LoVo (cell line): ENCODE measurements at regions not wholly inside any gene's neighbourhood (a gene's known extent, or its start where the extent isn't known, plus 50 kb on each side); places are given as distances from the start of the nearest gene placed in this dataset.
"Not testable (repeated sequence)": the region's sequence is repeated elsewhere in the genome, so short reads cannot be mapped to it uniquely, and the experiment has no call there.

ENCODE experiments used
- DNase-seq: peaks from one replicate; pipeline ENCODE4 v3.0.0-alpha.2; 2016; ENCODE audit warnings: low spot score

DNA sequence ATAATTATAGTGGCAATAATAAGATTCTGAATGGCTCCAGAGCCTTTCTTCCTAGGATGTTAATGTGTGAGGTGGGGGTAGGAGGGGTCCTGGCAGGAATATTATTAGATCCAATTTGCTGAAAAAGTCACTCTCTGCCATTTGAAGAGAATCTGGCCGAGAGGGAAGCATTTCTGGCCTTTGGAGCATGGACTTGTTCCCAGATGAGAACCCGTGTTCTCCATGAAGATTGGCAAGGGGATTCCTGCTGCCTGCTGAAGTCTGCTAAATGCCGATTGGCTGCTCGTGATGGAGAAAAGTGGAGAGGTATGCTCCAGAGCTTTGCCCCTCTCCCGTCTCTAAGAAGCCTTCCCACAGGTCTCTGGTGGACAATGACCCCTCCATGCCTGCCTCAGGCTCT lies 135.6 kb downstream of the TRIM43 start:
- DNase-seq: not testable (repeated sequence)

DNA sequence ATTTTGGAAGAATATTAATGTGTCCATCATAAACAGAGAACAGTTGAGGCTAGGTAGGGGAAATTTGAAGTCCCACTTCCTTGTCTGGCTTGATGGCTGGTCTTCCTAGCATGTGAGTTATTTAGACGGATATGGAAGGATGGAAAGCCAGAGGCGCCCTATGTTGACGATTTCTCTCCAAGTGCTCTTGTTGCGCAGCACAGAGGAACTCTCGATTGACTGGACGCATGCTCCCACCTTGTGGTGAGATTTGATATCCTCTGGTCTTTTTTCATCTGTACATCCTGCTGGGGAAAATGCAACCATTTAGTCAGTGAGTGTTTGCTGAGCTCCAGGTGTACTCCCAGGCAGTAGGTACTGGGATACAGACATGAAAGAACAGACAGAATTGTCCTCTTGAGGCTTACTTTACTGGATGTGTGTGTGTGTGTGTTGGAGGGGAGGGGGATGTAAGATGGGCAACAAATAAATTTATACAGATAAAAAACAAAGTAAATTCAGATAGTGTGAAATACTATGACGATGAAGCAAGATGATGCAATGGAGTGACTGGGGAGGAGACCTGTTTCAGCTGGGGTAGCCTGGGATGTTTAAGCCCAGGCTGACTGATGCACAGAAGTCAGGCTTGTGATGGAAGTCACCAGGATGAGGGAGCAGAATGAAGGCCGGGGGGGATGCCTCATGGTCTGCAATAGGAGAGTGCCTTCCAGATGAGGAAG lies 137.2 kb downstream of the TRIM43 start:
- peak; percentile 54 for DNase-seq

DNA sequence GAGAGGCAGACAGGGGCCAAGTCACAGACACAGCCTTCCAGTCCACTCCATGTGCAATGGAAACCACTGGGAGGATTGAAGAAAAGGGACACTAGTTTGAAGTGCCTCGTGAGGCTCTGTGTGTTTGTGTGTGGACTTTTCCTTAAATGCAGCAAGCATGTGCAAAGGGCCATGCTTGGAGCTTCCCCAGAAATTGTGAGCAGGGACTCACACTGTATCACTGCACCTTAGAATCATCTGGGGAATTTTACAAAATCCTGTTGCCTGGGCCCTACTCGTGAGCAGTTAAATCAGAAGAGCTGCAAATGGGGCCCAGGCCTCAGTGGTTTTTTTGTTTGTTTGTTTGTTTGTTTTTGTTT lies 137.8 kb downstream of the TRIM43 start:
- no peak for DNase-seq

DNA sequence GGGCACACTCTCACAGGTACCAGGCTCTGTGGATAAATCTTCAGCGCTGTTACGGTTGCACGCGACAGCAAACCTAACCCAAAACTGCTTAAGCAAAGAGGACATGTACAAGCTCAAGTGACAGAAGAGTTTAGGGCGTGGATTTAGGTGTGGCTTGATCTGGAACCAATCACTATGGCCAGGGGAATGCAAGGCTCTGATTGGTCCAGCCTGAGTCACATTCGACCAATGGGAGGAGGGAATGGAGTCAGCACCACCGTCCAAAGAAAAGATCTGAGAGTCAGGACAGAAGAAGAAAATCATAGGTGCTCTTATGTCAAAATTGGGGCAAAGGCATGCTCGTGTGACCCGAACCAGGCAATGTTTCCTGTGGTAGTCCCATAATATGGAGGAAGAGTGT lies 139.0 kb downstream of the TRIM43 start:
- DNase-seq: no peak

DNA sequence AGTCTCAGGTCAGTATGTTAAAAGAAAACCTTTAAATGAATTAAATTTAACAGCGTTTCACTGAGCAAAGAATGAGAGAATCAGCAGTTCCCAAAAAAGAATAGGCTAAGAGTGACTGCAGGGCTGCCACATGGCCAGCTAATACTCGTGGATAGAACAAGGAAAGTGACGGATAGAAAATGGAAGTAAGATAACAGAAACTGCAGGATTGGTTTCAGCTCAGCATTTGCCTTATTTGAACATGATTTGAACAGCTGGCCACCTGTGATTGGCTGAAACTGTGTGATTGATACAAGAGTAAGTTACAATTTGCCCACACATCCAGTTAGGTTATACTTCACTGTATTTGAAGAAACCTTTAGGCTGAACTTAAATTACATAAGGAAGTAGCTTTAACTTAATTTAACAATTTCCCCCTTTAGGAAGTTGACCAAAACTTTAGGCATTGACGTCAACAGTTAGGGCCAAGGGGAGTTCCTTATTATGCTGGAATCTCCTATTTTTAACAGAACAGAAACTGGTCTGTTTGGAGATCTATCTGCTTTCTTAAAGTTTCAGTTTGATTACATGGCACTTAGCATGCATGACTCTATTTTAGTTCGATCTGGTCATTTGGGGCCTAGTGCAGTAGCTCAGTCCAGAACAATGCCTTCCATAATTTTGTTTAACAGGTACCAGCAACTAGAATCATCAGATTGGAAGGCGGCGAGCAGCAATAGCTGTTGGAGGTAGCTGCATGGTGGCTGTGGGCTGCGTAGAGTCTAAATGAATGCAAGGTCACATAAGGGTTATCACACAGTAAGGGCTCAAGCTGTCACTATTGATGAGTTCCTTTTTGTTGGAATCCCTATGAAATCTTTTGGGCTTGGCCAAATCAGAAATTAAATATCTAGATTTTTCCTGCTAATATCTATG lies 143.4 kb downstream of the TRIM43 start:
- DNase-seq: no peak

DNA sequence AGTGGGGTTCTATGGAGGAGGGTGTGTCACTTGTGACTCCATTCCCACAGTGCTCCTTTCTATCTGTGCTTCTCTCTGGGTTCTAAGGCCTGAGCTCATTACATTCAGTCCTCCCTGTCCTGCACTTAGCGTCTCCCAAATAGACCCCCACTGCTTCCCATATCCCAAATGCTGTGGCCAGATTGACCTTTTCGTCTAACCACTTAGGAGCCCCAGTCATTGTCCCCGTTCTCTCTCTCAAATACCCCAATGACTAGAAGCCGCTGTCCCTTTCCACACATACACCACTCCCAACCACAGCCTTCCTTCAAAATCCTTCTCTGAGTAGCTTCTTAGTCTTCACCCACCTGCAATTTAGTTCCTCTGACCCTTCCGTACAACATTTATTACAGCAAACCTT lies 146.5 kb downstream of the TRIM43 start:
- DNase-seq: no peak

DNA sequence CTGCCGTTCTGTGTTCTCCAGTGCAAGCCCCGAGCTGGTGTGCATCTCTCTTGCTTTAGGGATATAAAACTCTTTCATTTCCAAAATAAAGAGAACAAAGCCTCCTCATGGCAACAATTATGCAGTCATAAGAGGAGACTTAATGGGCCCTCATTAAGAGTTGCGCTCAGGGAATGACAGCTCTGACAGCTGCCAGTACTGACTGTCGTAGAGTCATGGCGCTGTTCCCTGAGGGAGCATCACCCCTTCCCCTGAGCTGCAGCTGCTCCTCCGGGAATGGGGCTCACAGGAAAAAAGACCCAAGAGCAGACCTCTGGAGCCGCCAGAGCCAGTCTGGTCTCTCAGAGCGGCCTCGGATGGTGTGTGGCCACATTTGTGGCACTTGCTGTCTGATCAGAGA lies 160.3 kb downstream of the TRIM43 start:
- not testable (repeated sequence) for DNase-seq

DNA sequence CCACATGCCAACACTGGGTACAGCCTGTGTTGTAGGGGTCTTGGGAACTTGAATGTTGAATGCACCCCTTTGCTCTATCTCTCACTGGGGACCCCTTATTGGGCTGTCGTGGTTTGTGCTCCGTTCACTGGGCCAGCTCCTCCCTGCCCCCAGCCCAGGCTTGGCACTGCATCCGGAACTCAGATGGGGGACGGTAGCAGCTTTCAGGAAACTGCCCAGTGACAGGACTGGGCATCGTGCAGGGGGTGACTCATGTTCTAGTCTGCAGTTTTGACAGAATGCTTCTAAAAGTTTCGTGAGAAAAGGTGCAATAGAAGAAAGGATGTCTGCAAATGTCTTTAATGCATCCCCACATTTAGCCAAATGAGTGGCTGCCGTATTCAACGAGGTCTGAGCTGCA lies 162.0 kb downstream of the TRIM43 start:
- DNase-seq: not testable (repeated sequence)

DNA sequence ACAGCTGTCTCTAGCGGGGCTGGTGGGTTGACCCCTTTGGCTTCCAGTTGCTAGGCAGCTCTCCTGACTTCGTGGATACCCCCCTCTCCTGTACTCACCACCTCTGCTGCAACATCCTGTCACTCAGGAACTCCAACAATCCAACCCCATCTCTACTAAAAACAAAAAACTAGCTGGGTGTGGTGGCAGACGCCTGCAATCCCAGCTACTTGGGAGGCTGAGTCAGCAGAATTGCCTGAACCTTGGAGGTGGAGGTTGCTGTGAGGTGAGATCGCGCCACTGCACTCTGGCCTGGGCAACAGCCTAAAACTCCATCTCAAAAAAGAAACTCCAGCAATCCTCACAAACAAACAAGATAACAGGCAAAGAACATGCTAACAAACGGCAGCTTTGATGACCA lies 162.4 kb downstream of the TRIM43 start:
- not testable (repeated sequence) for DNase-seq

DNA sequence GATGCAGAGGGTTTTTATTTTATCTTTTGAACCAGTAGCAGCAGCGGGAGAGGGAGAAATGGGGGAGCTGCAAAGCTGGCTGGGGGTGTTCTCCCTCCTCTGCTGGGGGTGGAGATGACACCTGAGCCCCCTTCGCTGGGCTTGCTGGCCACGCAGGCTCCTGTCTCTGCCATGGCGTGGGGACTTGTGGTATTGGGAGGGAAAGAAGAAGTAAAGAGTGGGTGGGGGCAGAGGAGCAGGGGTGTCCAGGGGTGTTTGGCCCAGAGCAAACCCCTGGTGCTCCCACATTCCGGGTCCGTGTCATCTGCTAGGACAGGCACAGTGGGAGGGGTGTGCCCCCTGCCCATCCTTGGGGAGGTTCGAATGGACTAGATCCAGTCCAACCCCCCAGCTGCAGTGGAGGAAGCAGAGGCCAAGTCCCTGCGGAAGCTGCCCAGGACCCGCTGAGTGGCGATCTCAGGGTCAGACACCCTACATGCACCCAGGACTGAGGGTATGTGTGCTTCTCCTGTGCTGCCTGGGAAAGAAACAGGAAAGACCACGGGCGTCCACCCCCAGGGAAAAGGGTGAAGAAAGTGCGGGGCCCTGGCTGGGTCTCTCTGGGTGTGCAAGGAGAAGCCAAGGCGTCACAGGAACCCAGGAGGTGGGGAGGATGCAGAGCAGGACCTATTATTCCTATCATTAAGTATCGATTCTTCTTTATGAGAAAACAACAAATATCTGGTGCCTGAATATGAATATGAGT lies 163.2 kb downstream of the TRIM43 start:
- not testable (repeated sequence) for DNase-seq

DNA sequence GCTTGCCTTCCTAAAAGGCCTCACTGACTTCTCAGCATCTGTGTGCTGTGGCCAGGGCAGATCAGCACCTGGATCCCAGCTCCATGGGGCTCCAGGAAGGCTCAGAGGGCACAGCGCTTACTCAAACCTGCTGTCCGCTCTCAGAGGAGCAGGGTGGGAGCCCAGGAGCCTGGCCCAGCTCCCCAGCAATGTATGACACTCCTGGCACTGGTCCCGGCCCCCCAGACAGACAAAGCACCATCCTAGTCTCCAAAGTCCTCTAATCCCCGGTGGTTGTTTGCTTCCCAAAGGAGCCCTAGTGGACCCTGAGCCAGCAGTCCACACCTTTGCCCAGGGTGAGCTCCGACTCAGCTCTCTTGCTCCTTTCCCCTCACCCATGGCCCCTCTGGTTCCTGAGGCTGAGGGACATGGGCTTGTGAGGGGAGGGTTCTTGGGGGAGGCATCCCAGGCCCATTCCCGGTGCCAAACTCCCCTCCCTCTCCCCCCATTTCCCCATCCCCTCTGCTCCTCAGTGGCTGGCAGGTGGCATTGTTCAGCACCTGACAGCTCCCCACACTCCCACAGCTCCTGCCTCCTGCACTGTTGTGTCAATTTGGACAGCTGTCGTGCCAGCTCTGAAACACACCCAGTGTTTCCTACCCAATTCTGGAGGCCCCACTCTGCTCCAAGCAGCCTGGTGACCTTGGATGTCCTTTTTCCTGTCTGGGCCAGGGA lies 164.3 kb downstream of the TRIM43 start:
- not testable (repeated sequence) for DNase-seq

DNA sequence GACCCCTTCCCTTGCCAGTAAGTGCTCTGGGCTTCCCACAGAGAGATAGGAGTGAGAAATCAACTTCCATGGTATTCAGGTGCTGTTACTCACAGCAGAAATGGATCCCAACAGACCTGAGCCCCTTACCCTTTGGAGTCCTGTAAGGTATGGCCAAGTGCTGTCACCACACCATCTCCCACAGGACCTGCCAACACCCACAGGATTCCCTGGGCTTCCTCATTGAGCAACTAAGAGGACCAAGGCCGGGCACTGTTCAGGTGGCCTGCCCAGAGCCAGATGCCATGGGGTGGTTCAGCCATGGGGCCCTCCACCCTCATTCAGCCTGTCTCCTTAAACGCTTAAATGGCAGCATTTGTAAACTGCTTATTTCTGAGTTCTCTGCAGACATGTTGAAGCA lies 166.2 kb downstream of the TRIM43 start:
- DNase-seq: no peak

DNA sequence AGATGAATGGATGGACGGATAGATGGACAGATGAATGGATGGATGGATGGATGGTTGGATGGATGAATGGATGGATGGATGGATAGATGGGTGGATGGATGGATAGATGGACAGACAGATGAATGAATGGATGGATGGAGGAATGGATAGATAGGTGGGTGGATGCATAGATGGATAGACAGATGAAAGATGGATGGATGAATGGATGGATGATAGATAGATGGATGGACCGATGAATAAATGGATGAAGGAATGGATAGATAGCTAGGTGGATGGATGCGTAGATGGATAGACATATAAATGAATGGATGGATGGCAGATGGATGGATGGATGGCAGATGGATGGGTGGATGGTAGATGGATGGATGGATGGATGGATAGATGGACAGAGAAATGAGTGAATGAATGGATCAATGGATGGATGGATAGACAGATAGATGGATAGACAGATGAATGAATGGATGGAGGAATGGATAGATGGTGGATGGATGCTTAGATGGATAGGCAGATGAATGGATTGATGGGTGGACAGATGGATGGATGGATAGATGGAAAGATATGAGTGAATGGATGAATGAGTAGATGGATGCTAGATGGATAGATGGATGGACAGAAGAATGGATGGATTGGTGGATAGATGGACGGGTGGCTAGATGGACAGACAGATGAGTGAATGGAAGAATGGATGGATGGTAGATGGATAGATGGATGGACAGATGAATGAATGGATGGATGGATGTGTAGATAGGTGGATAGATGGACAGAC lies 167.9 kb downstream of the TRIM43 start:
- no peak for DNase-seq

DNA sequence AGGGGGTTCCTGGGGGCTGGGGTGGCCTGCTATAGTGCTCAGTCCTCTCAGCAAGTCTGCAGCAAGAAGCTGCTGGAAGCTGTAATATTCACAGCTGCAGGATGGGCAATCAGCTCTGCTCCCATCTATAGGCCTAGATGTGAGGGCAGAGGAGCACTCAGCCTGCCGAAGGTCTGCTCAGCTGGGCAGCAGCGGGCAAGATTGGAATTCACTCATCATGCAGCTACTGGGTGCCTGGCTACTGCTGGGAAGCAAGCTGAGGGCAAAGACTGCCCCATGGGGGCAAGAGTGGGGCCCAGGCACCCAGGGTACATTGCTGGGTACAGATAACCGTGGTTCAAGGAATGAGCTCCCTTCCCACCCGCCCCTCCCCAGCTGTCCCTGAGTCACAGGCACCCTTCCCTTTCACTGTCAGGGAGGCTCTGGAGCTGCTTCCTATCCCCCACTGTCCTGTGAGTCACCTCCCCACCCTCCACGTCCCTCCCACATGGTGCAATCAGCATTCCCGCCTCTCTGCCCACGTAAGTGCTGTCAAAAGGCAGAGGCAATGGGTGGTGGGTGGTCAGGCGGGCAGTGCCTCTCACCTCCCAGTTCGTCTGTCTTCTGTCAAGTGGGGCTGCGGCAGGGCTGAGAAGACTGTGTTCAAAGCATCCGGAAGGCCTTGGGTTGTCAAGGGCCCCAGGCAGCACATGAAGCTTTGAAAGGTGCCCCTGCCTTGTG lies 169.2 kb downstream of the TRIM43 start:
- no peak for DNase-seq

DNA sequence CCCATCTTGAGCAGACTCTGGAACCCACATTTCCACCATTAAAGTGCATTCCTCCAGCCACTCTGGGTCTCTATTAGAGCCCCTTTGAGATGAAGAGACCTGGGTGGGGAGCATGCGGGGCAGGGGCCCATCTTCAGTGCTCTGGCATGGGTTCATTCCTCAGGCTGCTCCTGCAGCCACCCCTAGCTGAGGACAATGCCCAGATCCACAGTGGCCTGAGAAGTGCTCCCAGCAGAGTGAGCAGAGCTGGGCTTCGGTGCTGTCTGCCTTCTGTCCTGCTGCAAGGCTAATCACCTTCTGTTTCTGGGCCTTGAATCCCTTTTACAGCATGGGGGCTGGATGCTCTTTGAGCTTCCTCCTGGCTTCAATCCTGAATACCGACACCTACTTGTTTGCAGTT lies 169.8 kb downstream of the TRIM43 start:
- DNase-seq: no peak

DNA sequence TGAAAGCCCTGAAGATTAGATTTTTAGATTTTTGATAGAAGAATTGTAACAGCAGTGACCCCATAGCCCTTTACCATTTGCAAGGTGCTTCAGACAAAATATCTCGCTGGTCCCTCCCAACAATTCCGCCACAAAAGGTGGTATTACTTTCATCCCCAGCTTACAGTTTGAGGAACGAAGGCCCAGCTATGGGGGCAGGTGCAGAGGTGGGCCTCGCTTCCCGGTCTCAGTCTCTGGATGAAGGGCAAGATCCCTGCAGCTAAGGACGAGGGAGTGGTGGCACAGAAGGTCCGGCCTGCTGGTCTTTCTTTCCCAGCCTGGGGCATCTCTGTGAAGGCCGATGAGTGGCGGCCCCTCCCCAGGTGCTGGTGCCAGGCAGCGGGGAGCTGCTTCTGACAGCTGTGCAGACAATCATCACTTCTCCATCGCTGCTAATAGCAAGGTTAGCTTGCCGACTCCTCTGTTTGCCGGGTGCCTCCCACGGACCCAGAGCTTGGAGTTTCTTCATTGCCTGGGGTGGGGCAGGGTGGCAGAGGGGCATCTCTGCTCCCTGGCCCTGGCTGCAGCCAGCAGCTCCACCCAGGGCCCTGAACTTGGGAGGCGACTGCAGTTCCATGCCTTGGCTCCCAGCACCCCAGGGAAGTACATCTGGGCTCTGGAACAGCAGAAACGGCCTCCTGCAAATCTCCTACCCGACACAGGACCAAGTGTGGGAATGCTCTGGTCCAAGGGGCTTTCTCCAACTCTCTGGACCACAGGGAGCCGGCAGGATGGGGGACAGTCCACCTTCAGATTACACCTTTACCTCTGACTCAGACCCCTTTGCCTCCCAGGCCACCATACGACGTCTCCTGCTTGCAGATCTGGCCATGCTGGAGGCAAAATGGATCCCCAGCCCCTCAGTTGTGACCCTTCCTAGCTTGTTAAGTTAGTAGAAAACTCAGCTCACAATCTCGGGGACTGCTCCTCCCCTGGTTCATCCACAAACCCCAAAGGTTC lies 170.5 kb downstream of the TRIM43 start:
- not testable (repeated sequence) for DNase-seq

DNA sequence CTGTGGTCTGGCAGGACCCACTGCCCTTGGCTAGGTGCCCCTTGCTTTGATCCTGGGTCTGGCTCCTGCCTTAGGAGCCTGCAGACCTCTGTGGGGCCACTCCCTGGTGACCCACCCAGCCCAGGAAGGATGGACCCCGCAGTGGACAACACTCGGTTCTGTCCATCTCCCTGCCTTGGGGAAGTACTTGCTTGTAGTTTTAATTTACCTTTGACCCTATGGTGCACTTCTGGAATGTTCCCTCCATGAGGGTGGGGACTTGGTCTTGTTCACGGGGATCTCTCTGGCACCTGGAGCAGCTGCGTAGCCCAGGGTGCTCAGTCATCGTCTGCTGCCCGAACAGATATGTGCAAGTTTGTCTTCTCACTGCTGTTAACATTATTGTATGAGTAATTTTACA lies 171.3 kb downstream of the TRIM43 start:
- DNase-seq: not testable (repeated sequence)

DNA sequence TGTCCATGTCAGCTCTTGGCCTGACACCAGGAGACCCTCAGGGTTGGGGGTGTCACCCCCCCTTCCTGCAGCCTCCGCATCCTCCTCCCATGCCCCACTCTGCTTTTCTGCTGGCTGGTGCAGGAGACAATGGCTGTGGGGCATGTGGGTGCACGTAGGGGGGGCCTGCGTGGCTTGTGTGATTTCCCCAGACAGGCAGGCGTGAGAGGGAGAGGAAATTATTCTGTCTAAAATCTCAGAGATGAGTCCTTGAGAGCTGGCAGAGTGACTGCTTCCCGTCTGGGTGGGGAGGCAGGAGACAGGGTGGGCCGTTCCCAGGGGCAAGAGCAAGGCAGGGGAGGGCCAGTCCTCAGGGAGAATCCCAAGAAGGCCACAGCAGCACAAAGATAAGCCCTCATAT lies 173.2 kb downstream of the TRIM43 start:
- not testable (repeated sequence) for DNase-seq
